22Rv1 (cell line): ENCODE measurements at regions not wholly inside any gene's neighbourhood (a gene's known extent, or its start where the extent isn't known, plus 50 kb on each side); places are given as distances from the start of the nearest gene placed in this dataset.
"Not testable (repeated sequence)": the region's sequence is repeated elsewhere in the genome, so short reads cannot be mapped to it uniquely, and the experiment has no call there.

ENCODE experiments used
- H3K27ac ChIP-seq: fragments of 450-650 bp; 2 replicates; pipeline ENCODE4 v1.5.1; 2017
- CTCF ChIP-seq: fragments of 450-650 bp; IDR thresholded peaks from 2 replicates; pipeline ENCODE4 v1.5.1; 2017; ENCODE audit warnings: mild to moderate bottlenecking
- ZFX ChIP-seq: fragments of 450-650 bp; IDR thresholded peaks from 2 replicates; pipeline ENCODE4 v1.6.1; 2017; ENCODE audit warnings: antibody characterized with exemption, borderline replicate concordance

- TF ChIP-seq ZFX (no peak), CTCF (no peak)
- no peak overlapping the region for H3K27ac ChIP-seq
Measured at GRCh38 chr9:78149702-78150291, 86.1 kb upstream of the CEP78 start.

- TF ChIP-seq ZFX (no peak), CTCF (no peak)
- no peak overlapping the region for H3K27ac ChIP-seq
Measured at GRCh38 chr9:78146241-78146640, 89.6 kb upstream of the CEP78 start.

- no peak overlapping the region for H3K27ac ChIP-seq
- no peak for TF ChIP-seq CTCF
- TF ChIP-seq ZFX, result no peak
Measured at GRCh38 chr9:78144663-78145377, 91.1 kb upstream of the CEP78 start.

- no peak overlapping the region for H3K27ac ChIP-seq
- TF ChIP-seq ZFX, result no peak
- TF ChIP-seq CTCF, result no peak
Measured at GRCh38 chr9:78144008-78144381, 91.9 kb upstream of the CEP78 start.

- TF ChIP-seq CTCF, result no peak
- TF ChIP-seq ZFX, result no peak
- H3K27ac ChIP-seq, result no peak overlapping the region
Measured at GRCh38 chr9:78143281-78144007, 92.4 kb upstream of the CEP78 start.

GRCh38 chr9:78142264-78142663, 93.6 kb upstream of the CEP78 start:
- not testable (repeated sequence) for H3K27ac ChIP-seq

- no peak overlapping the region for H3K27ac ChIP-seq
- no peak for TF ChIP-seq ZFX
- no peak for TF ChIP-seq CTCF
Measured at GRCh38 chr9:78133751-78134150, 102.1 kb upstream of the CEP78 start.
